Activated naive CD4-positive, alpha-beta T cell treated with Interleukin-2 at 50 U/mL for 16 hours (primary cell): ENCODE measurements at regions not wholly inside any gene's neighbourhood (a gene's known extent, or its start where the extent isn't known, plus 50 kb on each side); places are given as distances from the start of the nearest gene placed in this dataset.
"Not testable (repeated sequence)": the region's sequence is repeated elsewhere in the genome, so short reads cannot be mapped to it uniquely, and the experiment has no call there.

Source experiments
- DNase-seq: peaks from one replicate; pipeline ENCODE4 v3.0.0-alpha.2; 2020

- DNase-seq = peak; percentile 54
These were observed 260.9 kb downstream of the GLUD2 start for GRCh38 chrX:121308276-121308805.

DNA sequence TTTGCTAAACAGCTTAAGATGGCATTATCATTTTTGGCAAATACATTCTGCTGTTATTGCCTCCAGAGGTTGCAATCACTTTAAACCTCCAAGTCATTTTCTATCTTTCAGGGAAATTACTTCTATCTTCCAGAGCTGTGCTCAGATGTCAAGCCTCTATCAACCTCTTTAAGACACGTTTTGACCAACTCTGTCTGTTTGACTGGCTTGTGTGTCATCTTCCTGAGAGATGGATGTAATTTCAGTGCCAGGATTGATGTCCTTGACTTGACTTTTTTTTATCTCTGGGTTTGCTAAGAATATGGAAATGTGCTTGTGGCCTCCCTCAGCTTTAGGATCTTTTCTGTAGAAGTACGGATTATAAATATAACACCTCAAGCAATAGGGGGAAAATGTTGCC, 263.4 kb downstream of the GLUD2 start:
- no peak for DNase-seq

DNA sequence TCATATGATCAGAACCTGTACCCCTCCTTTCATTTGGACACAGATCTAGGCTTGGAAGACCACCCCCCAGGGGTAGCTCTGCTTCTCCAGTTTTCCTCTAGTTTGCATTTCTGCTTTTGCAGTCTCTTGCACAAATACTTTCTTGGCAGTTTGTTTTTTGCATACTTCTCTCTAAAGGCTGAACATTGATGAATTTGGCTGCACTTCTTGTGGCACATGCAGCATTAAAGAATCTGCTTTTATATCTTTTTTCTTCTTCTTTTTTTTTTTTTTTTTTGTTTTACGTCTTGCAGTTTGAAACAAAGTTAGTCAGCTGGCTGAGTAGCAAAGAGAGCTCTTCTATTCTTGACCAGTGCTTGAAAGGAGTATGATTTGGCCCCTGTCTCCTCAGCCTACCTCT, 273.0 kb downstream of the GLUD2 start:
- DNase-seq = no peak

DNA sequence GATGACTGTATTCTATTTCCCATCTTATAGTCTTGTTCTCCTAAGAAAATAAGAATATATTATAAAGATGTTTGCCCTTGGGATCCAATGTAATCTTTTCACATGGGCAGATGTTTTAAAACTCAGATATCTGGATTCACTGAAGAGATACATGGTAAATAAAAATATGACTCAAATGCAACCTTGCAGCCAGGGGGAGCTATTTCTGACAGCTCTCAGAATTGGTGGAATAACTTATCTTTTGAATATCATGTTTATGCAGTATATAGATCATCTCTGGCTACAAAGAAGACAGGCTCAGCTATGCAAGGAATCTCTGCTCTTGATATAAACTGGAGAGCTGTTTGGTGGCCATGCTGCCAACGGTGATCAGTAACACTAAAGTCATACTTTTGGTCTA, 274.7 kb downstream of the GLUD2 start:
- no peak for DNase-seq

DNA sequence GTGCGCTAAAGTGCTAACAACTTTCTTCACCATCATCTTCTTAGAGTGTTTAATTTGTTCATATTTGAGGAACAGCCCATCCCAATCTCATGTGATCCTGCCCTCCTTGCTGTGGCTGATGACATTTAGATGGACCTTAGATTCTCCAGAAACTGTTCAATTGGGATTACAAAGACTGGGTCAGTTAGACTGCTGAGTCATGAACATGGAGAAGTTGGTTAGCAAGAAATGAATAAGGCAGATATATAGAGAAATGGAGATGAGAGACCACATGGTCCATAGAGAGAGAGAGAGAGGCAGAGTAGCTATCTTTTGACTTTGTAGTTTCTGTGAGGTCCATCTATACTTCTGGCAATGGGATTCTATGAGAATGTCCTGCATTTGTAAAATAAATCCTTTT, 275.9 kb downstream of the GLUD2 start:
- DNase-seq = no peak

- DNase-seq = no peak
These were observed 286.5 kb downstream of the GLUD2 start for GRCh38 chrX:121333942-121334341.

- DNase-seq = no peak
These were observed 289.5 kb downstream of the GLUD2 start for GRCh38 chrX:121336831-121337421.

DNA sequence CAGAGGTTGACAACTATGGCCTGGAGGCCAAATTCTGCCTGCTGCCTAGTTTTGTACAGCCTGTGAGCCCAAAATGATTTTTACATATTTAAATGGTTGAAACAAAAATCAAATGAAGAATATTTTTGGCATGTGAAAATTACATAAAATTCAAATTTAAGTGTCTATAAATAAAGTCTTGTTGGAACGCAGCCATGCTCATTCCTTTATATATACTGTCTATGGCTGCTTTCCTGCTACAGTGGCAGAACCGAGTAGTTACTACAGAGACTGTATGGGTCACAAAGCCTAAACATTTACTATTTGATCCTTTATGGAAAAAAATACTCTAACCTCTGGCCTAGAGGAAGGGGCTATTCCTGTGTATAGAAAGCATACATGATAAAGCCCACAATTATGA, 290.4 kb downstream of the GLUD2 start:
- no peak for DNase-seq

GRCh38 chrX:121349263-121349662, 301.9 kb downstream of the GLUD2 start:
- DNase-seq = no peak

- DNase-seq = no peak
These were observed 308.9 kb downstream of the GLUD2 start for GRCh38 chrX:121356139-121356849.

GRCh38 chrX:121356850-121357171, 309.4 kb downstream of the GLUD2 start:
- DNase-seq = no peak

DNA sequence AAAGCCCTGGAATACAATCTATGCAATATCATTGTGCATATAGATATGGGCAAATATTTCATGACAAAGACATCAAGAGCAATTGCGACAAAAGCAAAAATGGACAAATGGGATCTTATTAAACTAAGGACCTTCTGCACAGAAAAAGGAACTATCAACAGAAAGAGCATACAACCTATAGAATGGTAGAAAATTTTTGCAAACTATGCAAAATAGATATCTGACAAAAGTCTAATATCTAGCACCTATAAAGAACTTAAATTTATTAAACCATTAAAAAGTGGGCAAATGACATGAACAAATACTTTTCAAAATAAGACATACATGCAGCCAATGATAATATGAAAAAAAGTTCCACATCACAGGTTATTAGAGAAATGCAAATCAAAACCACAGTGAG, 312.9 kb downstream of the GLUD2 start:
- DNase-seq = no peak

DNA sequence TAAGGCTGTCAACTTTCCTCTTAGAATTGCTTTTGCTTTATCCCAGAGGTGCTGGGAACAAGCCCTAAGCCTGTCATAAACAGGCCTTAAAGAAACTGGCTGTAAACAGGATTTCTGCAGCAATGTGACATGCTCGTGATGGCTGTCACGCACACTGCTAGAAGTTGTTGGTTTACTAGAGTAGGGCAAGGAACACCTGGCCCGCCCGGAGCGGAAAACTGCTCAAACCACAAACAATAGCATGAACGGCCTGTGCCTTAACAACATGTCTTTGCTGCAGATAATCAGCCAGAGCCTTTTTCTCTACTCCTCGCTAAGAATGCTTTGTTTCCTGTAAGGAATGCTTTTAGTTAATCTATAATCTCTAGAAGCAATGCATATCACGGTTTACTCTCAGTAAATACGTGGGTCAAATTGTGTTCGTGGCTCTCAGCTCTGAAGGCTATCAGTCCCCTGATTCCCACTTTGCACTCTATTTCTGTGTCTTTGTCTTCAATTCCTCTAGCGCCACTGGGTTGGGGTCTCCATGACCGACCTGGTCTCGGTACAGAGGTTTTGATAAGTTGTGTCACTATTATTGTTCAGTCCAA, 318.3 kb downstream of the GLUD2 start:
- no peak for DNase-seq

- no peak for DNase-seq
These were observed 327.1 kb downstream of the GLUD2 start for GRCh38 chrX:121374471-121374870.

DNA sequence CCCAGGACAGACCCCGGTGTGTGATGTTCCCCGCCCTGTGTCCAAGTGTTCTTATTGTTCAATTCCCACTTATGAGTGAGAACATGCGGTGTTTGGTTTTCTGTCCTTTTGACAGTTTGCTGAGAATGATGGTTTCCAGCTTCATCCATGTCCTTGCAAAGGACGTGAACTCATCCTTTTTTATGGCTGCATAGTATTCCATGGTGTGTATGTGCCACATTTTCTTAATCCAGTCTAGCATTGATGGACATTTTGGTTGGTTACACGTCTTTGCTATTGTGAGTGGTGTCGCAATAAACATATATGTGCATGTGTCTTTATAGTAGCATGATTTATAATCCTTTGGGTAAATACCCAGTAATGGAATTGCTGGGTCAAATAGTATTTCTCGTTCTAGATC, 334.5 kb downstream of the GLUD2 start:
- DNase-seq = not testable (repeated sequence)

GRCh38 chrX:121389976-121390714, 342.7 kb downstream of the GLUD2 start:
- no peak for DNase-seq

GRCh38 chrX:121405826-121406225, 358.4 kb downstream of the GLUD2 start:
- DNase-seq = no peak

DNA sequence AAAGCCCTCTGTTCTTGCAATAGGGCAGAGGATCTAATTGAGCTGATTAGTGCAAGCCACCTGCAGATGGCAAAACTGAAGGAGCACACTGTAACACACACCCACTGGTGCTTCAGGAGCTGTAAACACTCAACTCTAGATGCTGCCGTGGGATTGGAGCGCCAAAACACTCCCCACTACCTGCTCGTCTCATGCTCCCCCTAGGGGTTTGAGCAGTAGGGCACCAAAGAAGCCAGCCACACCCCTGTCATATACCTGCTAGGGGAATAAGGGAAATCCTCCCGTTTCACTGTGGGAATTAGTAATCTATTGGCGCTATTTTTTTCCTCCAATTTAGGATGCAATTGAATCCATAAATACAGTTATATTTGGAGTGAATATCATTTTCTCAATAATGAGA, 360.2 kb downstream of the GLUD2 start:
- DNase-seq = no peak

- not testable (repeated sequence) for DNase-seq
These were observed 384.1 kb downstream of the GLUD2 start for GRCh38 chrX:121431514-121431913.

GRCh38 chrX:121433289-121433688, 385.9 kb downstream of the GLUD2 start:
- no peak for DNase-seq

- not testable (repeated sequence) for DNase-seq
These were observed 390.3 kb downstream of the GLUD2 start for GRCh38 chrX:121437666-121438065.

DNA sequence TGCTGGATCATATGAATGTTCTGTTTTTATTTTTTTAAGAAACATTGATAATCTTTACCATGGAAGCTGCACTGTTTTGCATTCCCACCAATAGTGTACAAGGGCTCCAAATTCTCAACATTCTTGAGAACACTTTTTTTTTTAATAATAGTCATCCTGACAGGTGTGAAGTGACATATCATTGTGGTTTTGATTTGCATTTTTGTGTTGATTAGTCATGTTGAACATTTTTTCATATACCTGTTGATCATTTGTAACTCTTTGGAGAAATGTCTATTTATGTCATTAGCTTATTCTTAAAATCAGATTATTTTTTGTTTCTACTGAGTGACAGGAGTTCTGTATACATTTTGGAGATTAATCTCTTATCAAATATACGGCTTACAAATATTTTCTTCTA, 408.5 kb downstream of the GLUD2 start:
- no peak for DNase-seq

GRCh38 chrX:121456315-121456714, 408.9 kb downstream of the GLUD2 start:
- DNase-seq = no peak

DNA sequence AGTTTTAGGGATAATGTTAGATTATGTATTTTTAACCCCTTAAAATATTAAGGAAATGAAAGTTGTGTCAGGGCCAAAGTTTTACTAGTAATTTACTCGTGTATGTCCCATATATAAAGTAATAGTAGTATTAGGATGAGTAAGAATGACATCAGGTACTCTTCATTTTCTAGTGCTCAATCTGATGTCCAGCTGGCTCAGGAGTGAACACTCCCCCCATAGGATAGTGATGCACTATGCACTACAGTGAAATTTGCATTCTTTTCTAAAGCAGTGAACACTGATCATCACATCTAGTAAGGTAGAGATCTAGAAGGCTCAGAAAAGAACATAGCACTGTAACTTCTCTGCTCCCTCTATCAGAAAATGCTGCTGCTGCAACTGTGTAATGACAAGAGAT, 409.7 kb downstream of the GLUD2 start:
- DNase-seq = no peak
